Epithelial cell of esophagus (primary cell): ENCODE measurements at regions not wholly inside any gene's neighbourhood (a gene's known extent, or its start where the extent isn't known, plus 50 kb on each side); places are given as distances from the start of the nearest gene placed in this dataset.

Experiments
- DNase-seq: peaks from one replicate; pipeline ENCODE4 v3.0.0; 2010; ENCODE audit warnings: low read depth
- H3K4me3 ChIP-seq: 2 replicates; pipeline ENCODE4 v1.5.1; 2011; ENCODE audit warnings: mild to moderate bottlenecking, low read length, control low read depth
- CTCF ChIP-seq: IDR thresholded peaks from 2 replicates; pipeline ENCODE4 v1.5.1; 2011; ENCODE audit warnings: low read depth, mild to moderate bottlenecking, low read length, control low read depth, inconsistent platforms; ENCODE audit not compliant: insufficient read depth; ENCODE audit errors: missing control alignments

- no peak overlapping the region for H3K4me3 ChIP-seq
- no peak for TF ChIP-seq CTCF
- DNase-seq = no peak
These were observed 95.0 kb upstream of the STARD13 start for GRCh38 chr13:33380487-33381079.

- H3K4me3 ChIP-seq = no peak overlapping the region
- DNase-seq = no peak
- no peak for TF ChIP-seq CTCF
These were observed 95.6 kb upstream of the STARD13 start for GRCh38 chr13:33381180-33381579.

GRCh38 chr13:33381906-33382305 lies 96.4 kb upstream of the STARD13 start:
- no peak for TF ChIP-seq CTCF
- DNase-seq = peak; percentile 3
- no peak overlapping the region for H3K4me3 ChIP-seq

GRCh38 chr13:33383724-33384577 lies 98.4 kb upstream of the STARD13 start:
- no peak overlapping the region for H3K4me3 ChIP-seq
- no peak for DNase-seq
- TF ChIP-seq CTCF = no peak

- peak; percentile 89 for DNase-seq
- no peak overlapping the region for H3K4me3 ChIP-seq
- peak; percentile 38 for TF ChIP-seq CTCF
These were observed 102.9 kb upstream of the STARD13 start for GRCh38 chr13:33388286-33388998.

- no peak overlapping the region for H3K4me3 ChIP-seq
- no peak for TF ChIP-seq CTCF
- no peak for DNase-seq
These were observed 107.3 kb upstream of the STARD13 start for GRCh38 chr13:33392794-33393405.
